Trophoblast cell (in vitro differentiated cells and primary cell): ENCODE measurements at regions not wholly inside any gene's neighbourhood (a gene's known extent, or its start where the extent isn't known, plus 50 kb on each side); places are given as distances from the start of the nearest gene placed in this dataset.

Experiments
- DNase-seq, 2 donors: peaks; one replicate each; pipeline ENCODE4 v3.0.0-alpha.2; 2016
- H2AFZ ChIP-seq: 2 replicates; pipeline ENCODE4 v1.6.1; 2013; ENCODE audit warnings: low read length, moderate library complexity, mild to moderate bottlenecking; ENCODE audit not compliant: insufficient read depth, poor library complexity
- H2AK5ac ChIP-seq: 2 replicates; pipeline ENCODE4 v1.6.1; 2013; ENCODE audit warnings: mild to moderate bottlenecking, low read length
- H2BK120ac ChIP-seq: 2 replicates; pipeline ENCODE4 v1.6.1; 2013; ENCODE audit warnings: low read length, mild to moderate bottlenecking, moderate library complexity; ENCODE audit not compliant: insufficient read depth, poor library complexity
- H2BK12ac ChIP-seq: 2 replicates; pipeline ENCODE4 v1.6.1; 2013; ENCODE audit warnings: mild to moderate bottlenecking, low read length, moderate library complexity
- H2BK5ac ChIP-seq: 2 replicates; pipeline ENCODE4 v1.6.1; 2013; ENCODE audit warnings: low read length, low read depth, moderate library complexity, mild to moderate bottlenecking; ENCODE audit not compliant: poor library complexity
- H3K14ac ChIP-seq: 2 replicates; pipeline ENCODE4 v1.6.1; 2013; ENCODE audit warnings: mild to moderate bottlenecking, low read length
- H3K18ac ChIP-seq: 2 replicates; pipeline ENCODE4 v1.6.1; 2013; ENCODE audit warnings: mild to moderate bottlenecking, low read length
- H3K23ac ChIP-seq: 2 replicates; pipeline ENCODE4 v1.6.1; 2013; ENCODE audit warnings: low read length
- H3K27ac ChIP-seq: 2 replicates; pipeline ENCODE4 v1.5.1; 2013; ENCODE audit warnings: low read depth, mild to moderate bottlenecking, inconsistent platforms, low read length, moderate library complexity
- H3K27me3 ChIP-seq: 2 replicates; pipeline ENCODE4 v1.6.1; 2013; ENCODE audit warnings: inconsistent platforms, mild to moderate bottlenecking, low read length, moderate library complexity; ENCODE audit not compliant: insufficient read depth
- H3K36me3 ChIP-seq, 2 experiments: 1 replicate in 1 of 2; 2 replicates in 1 of 2; pipeline ENCODE4 v1.6.1; 2013; ENCODE audit warnings: low read length in 2 of 2, mild to moderate bottlenecking in 2 of 2, moderate library complexity in 1 of 2; ENCODE audit not compliant: insufficient read depth in 2 of 2, control insufficient read depth in 1 of 2
- H3K4ac ChIP-seq: 2 replicates; pipeline ENCODE4 v1.6.1; 2013; ENCODE audit warnings: low read depth, mild to moderate bottlenecking, low read length, moderate library complexity
- H3K4me1 ChIP-seq, 2 experiments: 1 replicate in 1 of 2; 2 replicates in 1 of 2; pipeline ENCODE4 v1.6.1; 2013; ENCODE audit warnings: low read length in 2 of 2, mild to moderate bottlenecking in 2 of 2, moderate library complexity in 1 of 2; ENCODE audit not compliant: insufficient read depth in 2 of 2, control insufficient read depth in 1 of 2
- H3K4me2 ChIP-seq: 2 replicates; pipeline ENCODE4 v1.6.1; 2013; ENCODE audit warnings: inconsistent platforms, mild to moderate bottlenecking, low read length, moderate library complexity
- H3K4me3 ChIP-seq: 2 replicates; pipeline ENCODE4 v1.5.1; 2013; ENCODE audit warnings: mild to moderate bottlenecking, low read depth, low read length, inconsistent platforms
- H3K79me1 ChIP-seq: one replicate; pipeline ENCODE4 v1.6.1; 2013; ENCODE audit warnings: low read length
- H3K79me2 ChIP-seq: 2 replicates; pipeline ENCODE4 v1.6.1; 2013; ENCODE audit warnings: low read length, mild to moderate bottlenecking; ENCODE audit not compliant: control insufficient read depth, insufficient read depth, poor library complexity
- H3K9ac ChIP-seq: 2 replicates; pipeline ENCODE4 v1.6.1; 2013; ENCODE audit warnings: mild to moderate bottlenecking, low read length
- H3K9me3 ChIP-seq: 2 replicates; pipeline ENCODE4 v1.6.1; 2013; ENCODE audit warnings: low read depth, mild to moderate bottlenecking, control low read depth, inconsistent platforms, low read length; ENCODE audit not compliant: insufficient read depth
- H4K12ac ChIP-seq: 2 replicates; pipeline ENCODE4 v1.6.1; 2013; ENCODE audit warnings: low read depth, mild to moderate bottlenecking, low read length, moderate library complexity
- H4K8ac ChIP-seq: 2 replicates; pipeline ENCODE4 v1.6.1; 2013; ENCODE audit warnings: low read depth, mild to moderate bottlenecking, low read length, moderate library complexity
- H4K91ac ChIP-seq: one replicate; pipeline ENCODE4 v1.6.1; 2013; ENCODE audit warnings: low read depth, mild to moderate bottlenecking, low read length, moderate library complexity
- WGBS: extraction: QIAGEN DNeasy Blood & Tissue Kit; methylation state at CpG from one replicate; pipeline ENCODE4 v1.1.7; 2013; ENCODE audit warnings: missing lambda C conversion rate; ENCODE audit not compliant: insufficient read length, insufficient coverage; ENCODE audit errors: extremely low coverage; 5-methylcytosine and 5-hydroxymethylcytosine counted together

GRCh38 chr20:22386306-22386623, 198.1 kb downstream of the FOXA2 start:
- WGBS = no CpG with 5 or more reads among the region's 3 CpGs
- no peak overlapping the region for H4K91ac ChIP-seq
- H2BK12ac ChIP-seq = no peak overlapping the region
- H3K79me2 ChIP-seq = no peaks in the 10 kb centered on the region
- H4K8ac ChIP-seq = no peak overlapping the region
- H3K79me1 ChIP-seq = no peaks in the 10 kb centered on the region
- no peak overlapping the region for H2BK120ac ChIP-seq
- H2AFZ ChIP-seq = no peak overlapping the region
- no peaks in the 10 kb centered on the region for H3K36me3 ChIP-seq
- no peak overlapping the region for H3K4ac ChIP-seq
- no peaks in the 10 kb centered on the region for H3K27me3 ChIP-seq
- H3K23ac ChIP-seq = no peak overlapping the region
- no peak overlapping the region for H3K18ac ChIP-seq
- no peak for DNase-seq
- no peak overlapping the region for H3K4me2 ChIP-seq
- H3K14ac ChIP-seq = no peak overlapping the region
- H3K9me3 ChIP-seq = no peaks in the 10 kb centered on the region
- no peak overlapping the region for H2AK5ac ChIP-seq
- H2BK5ac ChIP-seq = no peak overlapping the region
- no peak overlapping the region for H3K4me3 ChIP-seq
- no peak overlapping the region for H4K12ac ChIP-seq
- no peak overlapping the region for H3K9ac ChIP-seq
- H3K4me1 ChIP-seq = no peaks in the 10 kb centered on the region
- H3K27ac ChIP-seq = no peak overlapping the region

- no peak overlapping the region for H3K4me2 ChIP-seq
- no peak overlapping the region for H2BK12ac ChIP-seq
- no peaks in the 10 kb centered on the region for H3K27me3 ChIP-seq
- no peak overlapping the region for H4K91ac ChIP-seq
- no peak overlapping the region for H2BK5ac ChIP-seq
- no peak overlapping the region for H3K18ac ChIP-seq
- H2AFZ ChIP-seq = no peak overlapping the region
- no peaks in the 10 kb centered on the region for H3K9me3 ChIP-seq
- no peak overlapping the region for H2BK120ac ChIP-seq
- H3K14ac ChIP-seq = no peak overlapping the region
- H3K4me1 ChIP-seq = no peaks in the 10 kb centered on the region
- H3K27ac ChIP-seq = no peak overlapping the region
- no peak overlapping the region for H4K8ac ChIP-seq
- H2AK5ac ChIP-seq = no peak overlapping the region
- no peaks in the 10 kb centered on the region for H3K36me3 ChIP-seq
- no peak overlapping the region for H3K4me3 ChIP-seq
- H3K23ac ChIP-seq = no peak overlapping the region
- DNase-seq = no peak
- no CpG with 5 or more reads among the region's 7 CpGs for WGBS
- H3K9ac ChIP-seq = no peak overlapping the region
- no peaks in the 10 kb centered on the region for H3K79me1 ChIP-seq
- no peak overlapping the region for H4K12ac ChIP-seq
- no peaks in the 10 kb centered on the region for H3K79me2 ChIP-seq
- no peak overlapping the region for H3K4ac ChIP-seq
These were observed 198.6 kb downstream of the FOXA2 start for GRCh38 chr20:22385602-22386305.

- no CpG with 5 or more reads among the region's 3 CpGs for WGBS
- H4K91ac ChIP-seq = no peak overlapping the region
- H3K23ac ChIP-seq = no peak overlapping the region
- no peak overlapping the region for H3K14ac ChIP-seq
- no peak for DNase-seq
- H2AFZ ChIP-seq = no peak overlapping the region
- no peak overlapping the region for H2BK5ac ChIP-seq
- H3K9me3 ChIP-seq = no peaks in the 10 kb centered on the region
- H2AK5ac ChIP-seq = no peak overlapping the region
- H3K27ac ChIP-seq = no peak overlapping the region
- H3K9ac ChIP-seq = no peak overlapping the region
- no peaks in the 10 kb centered on the region for H3K79me1 ChIP-seq
- H4K12ac ChIP-seq = no peak overlapping the region
- H3K4ac ChIP-seq = no peak overlapping the region
- no peak overlapping the region for H3K18ac ChIP-seq
- no peak overlapping the region for H3K4me3 ChIP-seq
- H4K8ac ChIP-seq = no peak overlapping the region
- H3K4me2 ChIP-seq = no peak overlapping the region
- no peaks in the 10 kb centered on the region for H3K4me1 ChIP-seq
- no peaks in the 10 kb centered on the region for H3K27me3 ChIP-seq
- no peaks in the 10 kb centered on the region for H3K36me3 ChIP-seq
- no peak overlapping the region for H2BK120ac ChIP-seq
- H3K79me2 ChIP-seq = no peaks in the 10 kb centered on the region
- no peak overlapping the region for H2BK12ac ChIP-seq
These were observed 199.4 kb downstream of the FOXA2 start for GRCh38 chr20:22384978-22385377.

- H2AK5ac ChIP-seq = no peak overlapping the region
- H2AFZ ChIP-seq = no peak overlapping the region
- no peak overlapping the region for H3K9ac ChIP-seq
- no peaks in the 10 kb centered on the region for H3K79me2 ChIP-seq
- H3K18ac ChIP-seq = no peak overlapping the region
- H4K91ac ChIP-seq = no peak overlapping the region
- H2BK12ac ChIP-seq = no peak overlapping the region
- no peak overlapping the region for H2BK120ac ChIP-seq
- no peak overlapping the region for H2BK5ac ChIP-seq
- WGBS = no CpG with 5 or more reads among the region's 4 CpGs
- no peaks in the 10 kb centered on the region for H3K36me3 ChIP-seq
- H3K4me3 ChIP-seq = no peak overlapping the region
- H3K27ac ChIP-seq = no peak overlapping the region
- no peak for DNase-seq
- H3K9me3 ChIP-seq = no peaks in the 10 kb centered on the region
- no peak overlapping the region for H3K4me2 ChIP-seq
- no peak overlapping the region for H3K4ac ChIP-seq
- no peak overlapping the region for H4K8ac ChIP-seq
- no peaks in the 10 kb centered on the region for H3K4me1 ChIP-seq
- no peaks in the 10 kb centered on the region for H3K79me1 ChIP-seq
- H3K14ac ChIP-seq = no peak overlapping the region
- no peak overlapping the region for H3K23ac ChIP-seq
- H4K12ac ChIP-seq = no peak overlapping the region
- H3K27me3 ChIP-seq = no peaks in the 10 kb centered on the region
These were observed 201.2 kb downstream of the FOXA2 start for GRCh38 chr20:22383156-22383555.
